SJSA1 (cell line): ENCODE measurements at regions not wholly inside any gene's neighbourhood (a gene's known extent, or its start where the extent isn't known, plus 50 kb on each side); places are given as distances from the start of the nearest gene placed in this dataset.

ENCODE experiments used
- DNase-seq, 2 experiments: peaks; one replicate each; pipeline ENCODE4 v3.0.0-alpha.2; 2015 to 2020; ENCODE audit warnings: low spot score in 2 of 2, low read depth in 1 of 2
- H3K27ac ChIP-seq: fragments of 250-450 bp; sonication (Bioruptor Pico); 2 replicates; pipeline ENCODE4 v1.5.1; 2020; ENCODE audit warnings: mild to moderate bottlenecking, moderate library complexity
- H3K27me3 ChIP-seq: fragments of 250-450 bp; sonication (Bioruptor Pico); replicated peaks from 2 replicates; pipeline ENCODE4 v1.5.1; 2020; ENCODE audit warnings: mild to moderate bottlenecking, moderate library complexity
- H3K36me3 ChIP-seq: fragments of 250-450 bp; sonication (Bioruptor Pico); 2 replicates; pipeline ENCODE4 v1.5.1; 2020; ENCODE audit warnings: mild to moderate bottlenecking
- H3K4me1 ChIP-seq: fragments of 250-450 bp; sonication (Bioruptor Pico); replicated peaks from 2 replicates; pipeline ENCODE4 v1.6.1; 2021; ENCODE audit warnings: mild to moderate bottlenecking
- H3K4me3 ChIP-seq: fragments of 250-450 bp; sonication (Bioruptor Pico); 2 replicates; pipeline ENCODE4 v1.5.1; 2020; ENCODE audit warnings: mild to moderate bottlenecking
- H3K9me3 ChIP-seq: fragments of 250-450 bp; sonication (Bioruptor Pico); replicated peaks from 2 replicates; pipeline ENCODE4 v1.5.1; 2020; ENCODE audit warnings: mild to moderate bottlenecking

GRCh38 chr22:49721211-49721763, 106.4 kb downstream of the BRD1 start:
- H3K4me1 ChIP-seq, result no peaks in the 10 kb centered on the region
- peaks cover 26% of the 10 kb centered on the region for H3K27me3 ChIP-seq
- H3K36me3 ChIP-seq, result no peaks in the 10 kb centered on the region
- no peaks in the 10 kb centered on the region for H3K9me3 ChIP-seq
- H3K27ac ChIP-seq, result no peak overlapping the region
- DNase-seq, result no peak
- no peak overlapping the region for H3K4me3 ChIP-seq

- Histone ChIP-seq H3K36me3 (no peaks in the 10 kb centered on the region), H3K4me3 (no peak overlapping the region), H3K9me3 (no peaks in the 10 kb centered on the region), H3K27ac (no peak overlapping the region), H3K4me1 (no peaks in the 10 kb centered on the region), H3K27me3 (peaks cover 17% of the 10 kb centered on the region)
- DNase-seq, result no peak
Observed at GRCh38 chr22:49720279-49720959, 107.3 kb downstream of the BRD1 start.

DNA sequence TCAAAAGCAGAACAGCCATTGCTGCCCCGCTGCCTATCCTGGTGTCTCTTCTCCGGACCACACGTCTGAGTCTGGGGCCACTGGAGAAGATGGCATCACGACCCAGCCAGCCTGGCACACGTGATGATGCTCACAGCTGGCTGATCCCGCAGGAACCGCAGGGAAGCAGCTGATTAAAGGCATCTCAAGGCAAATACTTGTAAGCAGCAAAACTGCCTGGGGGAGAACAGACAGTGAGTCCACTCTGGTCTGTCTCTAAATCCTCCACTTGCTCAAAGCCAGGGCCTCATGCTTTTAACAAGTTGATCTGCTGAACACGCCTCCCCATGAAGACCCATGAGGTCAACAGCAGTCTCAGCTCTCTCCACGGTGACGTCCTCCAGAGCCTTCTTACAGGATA, 108.6 kb downstream of the BRD1 start:
- no peak overlapping the region for H3K4me3 ChIP-seq
- H3K4me1 ChIP-seq, result no peaks in the 10 kb centered on the region
- H3K9me3 ChIP-seq, result no peaks in the 10 kb centered on the region
- H3K27ac ChIP-seq, result no peak overlapping the region
- no peaks in the 10 kb centered on the region for H3K36me3 ChIP-seq
- H3K27me3 ChIP-seq, result peaks cover 3% of the 10 kb centered on the region
- no peak for DNase-seq

DNA sequence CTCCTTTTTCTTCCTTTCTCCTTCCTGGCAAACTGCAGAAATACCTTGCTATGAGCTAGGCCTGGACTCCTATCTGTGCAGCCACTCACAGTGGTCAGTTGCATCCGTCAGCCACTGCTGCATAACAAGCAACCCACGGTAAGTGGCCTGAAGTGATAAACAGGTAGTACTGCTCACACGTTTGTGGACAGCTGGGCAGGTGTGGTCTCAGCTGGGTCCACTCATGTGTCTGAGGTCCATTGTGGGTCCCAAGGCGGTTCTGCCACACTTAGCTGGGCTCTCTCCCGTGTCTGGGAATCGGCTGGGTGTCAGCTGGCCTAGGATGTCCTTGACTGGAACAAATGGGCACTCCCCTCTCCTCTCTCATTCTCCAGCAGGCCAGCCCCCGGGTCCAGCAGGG, 109.3 kb downstream of the BRD1 start:
- no peak for DNase-seq
- H3K27ac ChIP-seq, result no peak overlapping the region
- H3K9me3 ChIP-seq, result no peaks in the 10 kb centered on the region
- no peaks in the 10 kb centered on the region; the same call in none of the 2 replicates for H3K27me3 ChIP-seq
- H3K36me3 ChIP-seq, result no peaks in the 10 kb centered on the region
- no peaks in the 10 kb centered on the region for H3K4me1 ChIP-seq
- H3K4me3 ChIP-seq, result no peak overlapping the region

- DNase-seq, result no peak
- no peaks in the 10 kb centered on the region for H3K36me3 ChIP-seq
- H3K4me1 ChIP-seq, result no peaks in the 10 kb centered on the region
- no peaks in the 10 kb centered on the region for H3K9me3 ChIP-seq
- no peaks in the 10 kb centered on the region; the same call in 1 of the 2 replicates for H3K27me3 ChIP-seq
- no peak overlapping the region for H3K4me3 ChIP-seq
- no peak overlapping the region for H3K27ac ChIP-seq
Observed at GRCh38 chr22:49717322-49717919, 110.3 kb downstream of the BRD1 start.

DNA sequence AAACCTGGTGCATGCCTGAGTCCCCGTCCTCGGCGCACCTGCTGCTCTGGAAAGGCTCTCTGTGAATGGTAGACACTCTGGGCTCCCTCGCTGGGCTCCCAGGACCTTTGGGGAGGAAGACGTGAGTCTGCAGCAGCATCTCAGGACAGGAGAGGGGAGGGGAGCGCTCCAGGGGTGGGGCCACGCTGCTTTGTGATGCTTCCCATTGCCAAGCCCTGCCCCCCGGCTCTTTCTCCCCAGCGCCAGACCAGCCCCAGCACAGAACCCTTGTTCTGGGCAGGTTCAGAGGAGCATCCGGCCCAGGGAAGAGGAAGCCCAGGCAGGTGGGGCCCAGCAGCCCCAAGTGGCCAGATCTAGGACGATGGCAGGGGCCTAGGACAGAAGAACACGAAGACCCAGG, 111.2 kb downstream of the BRD1 start:
- no peaks in the 10 kb centered on the region for H3K36me3 ChIP-seq
- H3K9me3 ChIP-seq, result no peaks in the 10 kb centered on the region
- H3K27me3 ChIP-seq, result no peaks in the 10 kb centered on the region
- no peaks in the 10 kb centered on the region for H3K4me1 ChIP-seq
- no peak for DNase-seq
- no peak overlapping the region for H3K4me3 ChIP-seq
- H3K27ac ChIP-seq, result no peak overlapping the region

- H3K9me3 ChIP-seq, result no peaks in the 10 kb centered on the region; the same call in 1 of the 2 replicates
- no peaks in the 10 kb centered on the region for H3K27me3 ChIP-seq
- no peak for DNase-seq
- H3K4me3 ChIP-seq, result no peak overlapping the region
- no peaks in the 10 kb centered on the region for H3K36me3 ChIP-seq
- H3K4me1 ChIP-seq, result no peaks in the 10 kb centered on the region
- H3K27ac ChIP-seq, result no peak overlapping the region
Observed at GRCh38 chr22:49715450-49715849, 112.2 kb downstream of the BRD1 start.

DNA sequence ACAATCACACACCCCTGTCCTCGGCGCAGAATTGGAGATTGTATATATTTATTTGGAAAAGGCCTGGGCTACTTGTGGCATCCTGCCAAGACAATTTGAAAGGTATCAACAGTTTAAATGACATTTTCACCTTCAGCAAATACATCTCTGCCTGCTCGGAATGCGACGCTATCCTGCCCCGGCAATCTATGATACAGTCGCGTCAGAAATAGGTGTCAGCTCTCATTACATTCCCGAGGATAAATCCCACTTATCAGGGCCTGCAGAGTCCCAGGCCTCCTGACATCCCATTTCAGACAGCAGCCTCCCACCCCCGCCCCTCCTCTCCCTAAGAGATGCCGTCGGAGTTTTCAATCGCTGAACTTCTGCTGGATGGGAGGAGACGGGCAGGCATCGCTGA, 114.7 kb downstream of the BRD1 start:
- H3K27me3 ChIP-seq, result no peaks in the 10 kb centered on the region
- H3K9me3 ChIP-seq, result no peaks in the 10 kb centered on the region; the same call in 1 of the 2 replicates
- H3K4me1 ChIP-seq, result no peaks in the 10 kb centered on the region
- H3K4me3 ChIP-seq, result no peak overlapping the region
- no peak for DNase-seq
- no peak overlapping the region for H3K27ac ChIP-seq
- no peaks in the 10 kb centered on the region for H3K36me3 ChIP-seq

DNA sequence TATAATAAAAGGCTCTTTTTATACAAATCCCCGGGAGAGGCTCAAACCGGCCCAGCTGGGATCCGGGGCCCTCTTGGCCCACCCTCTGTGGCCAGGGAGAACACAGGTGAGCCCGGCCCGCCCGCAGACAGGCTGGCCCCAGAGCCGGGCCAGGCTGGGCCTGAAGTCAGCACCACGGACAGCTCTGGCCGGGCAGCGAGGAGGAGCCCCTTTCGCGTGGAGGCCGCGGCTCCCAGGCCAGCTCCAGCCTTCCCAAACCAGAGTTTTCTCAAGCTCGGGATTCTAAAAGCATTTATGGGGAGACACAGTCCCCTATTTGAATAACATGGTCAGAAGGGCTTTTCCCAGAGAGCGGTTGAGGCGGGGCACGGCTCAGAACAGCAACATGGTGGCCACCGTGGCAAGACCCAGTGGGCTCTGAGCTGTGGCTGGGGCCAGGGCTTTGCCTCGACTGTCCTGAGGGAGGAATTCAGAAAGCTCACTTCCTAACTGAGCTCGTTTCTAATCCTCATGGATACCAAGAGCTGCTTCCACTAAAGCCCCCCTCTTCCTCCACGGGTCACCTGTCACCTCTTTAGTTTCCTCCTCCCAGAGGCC, 115.4 kb downstream of the BRD1 start:
- Histone ChIP-seq H3K4me3 (no peak overlapping the region), H3K4me1 (no peaks in the 10 kb centered on the region), H3K27me3 (no peaks in the 10 kb centered on the region), H3K9me3 (no peaks in the 10 kb centered on the region; the same call in 1 of the 2 replicates), H3K27ac (no peak overlapping the region), H3K36me3 (no peaks in the 10 kb centered on the region)
- DNase-seq, result no peak

DNA sequence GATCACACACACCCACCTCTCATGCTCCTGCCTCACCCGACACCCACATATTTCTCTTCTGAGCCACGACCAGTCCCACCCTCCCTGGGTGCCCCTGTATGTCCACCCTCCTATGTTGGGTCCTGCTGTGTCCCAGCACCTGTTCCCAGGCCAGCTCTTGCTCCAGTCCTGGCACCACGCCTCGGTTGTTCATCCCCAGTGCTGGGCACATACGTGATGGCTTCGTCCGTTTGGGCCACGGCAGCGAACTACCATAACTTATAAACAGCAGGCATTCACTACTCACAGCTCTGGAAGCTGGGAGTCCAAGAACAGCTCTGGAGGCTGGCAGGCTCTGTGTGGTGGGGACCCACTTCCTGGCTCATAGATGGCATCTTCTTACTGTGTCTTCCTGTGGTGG, 116.9 kb downstream of the BRD1 start:
- no peak for DNase-seq
- no peak overlapping the region for H3K27ac ChIP-seq
- H3K4me3 ChIP-seq, result no peak overlapping the region
- H3K9me3 ChIP-seq, result no peaks in the 10 kb centered on the region; the same call in 1 of the 2 replicates
- H3K27me3 ChIP-seq, result no peaks in the 10 kb centered on the region
- H3K4me1 ChIP-seq, result no peaks in the 10 kb centered on the region
- H3K36me3 ChIP-seq, result no peaks in the 10 kb centered on the region

GRCh38 chr22:49709464-49709863, 118.2 kb downstream of the BRD1 start:
- Histone ChIP-seq H3K36me3 (no peaks in the 10 kb centered on the region), H3K4me3 (no peak overlapping the region), H3K9me3 (no peaks in the 10 kb centered on the region; the same call in 1 of the 2 replicates), H3K27me3 (no peaks in the 10 kb centered on the region), H3K27ac (no peak overlapping the region), H3K4me1 (no peaks in the 10 kb centered on the region)
- DNase-seq, result no peak

- Histone ChIP-seq H3K9me3 (peaks cover 2% of the 10 kb centered on the region; the same call in 1 of the 2 replicates), H3K4me3 (no peak overlapping the region), H3K36me3 (no peaks in the 10 kb centered on the region), H3K27ac (no peak overlapping the region), H3K27me3 (no peaks in the 10 kb centered on the region), H3K4me1 (no peaks in the 10 kb centered on the region)
- DNase-seq, result no peak
Observed at GRCh38 chr22:49705972-49706352, 121.7 kb downstream of the BRD1 start.

GRCh38 chr22:49705216-49705971, 122.3 kb downstream of the BRD1 start:
- DNase-seq, result peak in 1 of 2 experiments; percentile 17
- Histone ChIP-seq H3K27me3 (no peaks in the 10 kb centered on the region), H3K4me3 (no peak overlapping the region), H3K4me1 (no peaks in the 10 kb centered on the region), H3K36me3 (no peaks in the 10 kb centered on the region), H3K9me3 (0 out of 2 replicates have a peak, but pooled peaks cover 2% of the 10 kb centered on the region), H3K27ac (no peak overlapping the region)
